HS-5 (cell line): ENCODE measurements at regions not wholly inside any gene's neighbourhood (a gene's known extent, or its start where the extent isn't known, plus 50 kb on each side); places are given as distances from the start of the nearest gene placed in this dataset.
"Not testable (repeated sequence)": the region's sequence is repeated elsewhere in the genome, so short reads cannot be mapped to it uniquely, and the experiment has no call there.

ENCODE experiments used
- DNase-seq: peaks from one replicate; pipeline ENCODE4 v3.0.0-alpha.2; 2012; ENCODE audit warnings: low read depth

GRCh38 chr15:53212785-53213184 lies 422.6 kb upstream of the ONECUT1 start:
- DNase-seq: no peak

GRCh38 chr15:53210653-53211052 lies 420.5 kb upstream of the ONECUT1 start:
- DNase-seq: no peak

- no peak for DNase-seq
These were observed 419.4 kb upstream of the ONECUT1 start for GRCh38 chr15:53209396-53210042.

- DNase-seq: no peak
These were observed 418.6 kb upstream of the ONECUT1 start for GRCh38 chr15:53208751-53209150.

DNA sequence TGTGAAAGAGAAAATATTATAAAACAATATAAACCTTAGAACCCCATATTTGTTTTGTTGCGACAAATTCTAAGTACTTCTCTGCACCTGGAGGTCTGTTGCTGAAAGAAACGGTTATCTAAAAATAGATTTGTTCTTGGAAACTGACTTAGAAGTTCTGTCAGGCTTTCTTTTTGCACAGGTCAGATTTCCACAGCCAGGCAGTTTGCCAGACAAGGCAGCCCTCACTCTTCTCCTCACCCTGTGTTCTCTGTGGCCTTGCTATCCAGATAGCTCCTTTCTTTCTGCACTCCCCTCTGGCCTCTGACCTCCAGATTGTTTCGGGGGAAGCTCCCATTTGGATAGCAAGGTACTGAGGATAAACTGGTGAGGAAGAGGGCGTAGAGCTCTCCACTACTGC lies 413.3 kb upstream of the ONECUT1 start:
- no peak for DNase-seq

DNA sequence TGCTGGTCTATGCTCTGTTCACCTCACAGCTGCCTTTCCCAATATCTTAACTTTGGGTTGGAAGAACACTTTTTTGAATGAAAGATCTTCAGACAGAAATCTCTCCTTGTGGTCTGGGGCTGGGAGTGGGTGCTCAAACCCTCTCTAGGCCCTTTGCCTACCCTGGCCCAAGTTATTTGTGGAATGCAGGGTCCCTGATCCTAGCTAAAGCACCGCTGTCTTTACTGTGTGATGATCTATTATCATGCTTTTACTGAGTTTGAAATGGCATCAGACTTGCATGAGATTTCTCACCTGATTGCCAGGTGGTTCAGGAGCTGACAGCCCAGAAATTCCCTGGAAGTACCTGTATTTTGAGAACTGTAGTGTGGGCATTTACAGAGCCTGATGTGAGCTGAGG lies 412.7 kb upstream of the ONECUT1 start:
- DNase-seq: no peak

DNA sequence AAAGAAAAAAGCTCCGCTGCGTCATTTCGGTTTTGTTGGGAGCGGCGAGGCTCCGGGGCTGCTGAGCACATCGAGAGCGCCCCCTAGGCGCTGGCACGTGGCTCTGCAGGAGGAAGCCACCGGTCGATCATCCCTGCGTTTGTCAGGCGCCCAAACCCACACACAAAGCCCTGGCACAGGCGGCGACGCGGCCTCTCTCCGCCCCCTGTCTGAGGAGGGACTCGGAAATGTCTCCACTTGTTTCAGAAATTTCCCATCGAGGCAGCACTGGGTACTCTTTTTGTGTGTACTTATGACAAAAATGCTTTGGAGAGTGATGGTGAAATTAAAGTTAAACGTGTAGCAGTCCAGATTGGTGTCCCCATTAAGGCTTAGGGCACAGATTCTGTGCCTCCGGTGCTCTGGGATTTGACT lies 407.3 kb upstream of the ONECUT1 start:
- no peak for DNase-seq

DNA sequence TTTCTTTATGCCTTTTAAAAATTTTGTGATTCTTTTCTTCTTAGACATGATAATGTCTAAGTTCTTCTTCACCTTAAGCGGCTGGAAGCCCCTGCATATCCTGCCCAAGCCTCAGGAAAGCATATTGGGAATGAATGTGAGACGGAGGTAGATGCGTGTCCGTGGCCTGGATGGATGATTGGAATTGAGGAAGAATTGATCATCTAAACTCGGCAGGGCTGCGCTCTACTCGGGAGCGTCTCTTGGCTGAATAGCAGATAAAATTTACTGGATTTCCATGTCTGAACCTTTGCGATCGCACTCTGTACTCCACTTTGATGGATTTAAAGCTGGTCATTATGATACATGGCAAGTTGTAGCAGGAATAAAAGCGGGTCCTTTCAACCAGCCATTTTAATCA lies 406.7 kb upstream of the ONECUT1 start:
- no peak for DNase-seq

DNA sequence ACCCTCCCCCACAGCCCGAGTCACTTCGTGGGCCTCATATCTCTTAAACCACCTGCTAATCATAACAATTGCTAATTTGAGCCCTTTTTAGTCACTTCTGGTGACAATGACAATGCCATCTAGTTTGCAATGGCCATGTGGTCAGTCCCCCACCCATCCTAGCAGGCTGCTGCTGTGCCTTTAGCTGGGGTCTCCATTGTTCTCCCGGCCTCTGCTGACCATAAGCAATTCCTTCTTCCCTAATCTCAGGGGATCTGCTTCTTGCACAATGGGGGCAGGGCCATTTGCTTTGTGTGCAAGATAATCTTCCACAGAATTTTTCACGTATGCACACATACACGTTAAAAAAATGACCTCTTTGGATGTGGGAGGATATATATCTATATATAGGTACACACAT lies 406.1 kb upstream of the ONECUT1 start:
- no peak for DNase-seq

DNA sequence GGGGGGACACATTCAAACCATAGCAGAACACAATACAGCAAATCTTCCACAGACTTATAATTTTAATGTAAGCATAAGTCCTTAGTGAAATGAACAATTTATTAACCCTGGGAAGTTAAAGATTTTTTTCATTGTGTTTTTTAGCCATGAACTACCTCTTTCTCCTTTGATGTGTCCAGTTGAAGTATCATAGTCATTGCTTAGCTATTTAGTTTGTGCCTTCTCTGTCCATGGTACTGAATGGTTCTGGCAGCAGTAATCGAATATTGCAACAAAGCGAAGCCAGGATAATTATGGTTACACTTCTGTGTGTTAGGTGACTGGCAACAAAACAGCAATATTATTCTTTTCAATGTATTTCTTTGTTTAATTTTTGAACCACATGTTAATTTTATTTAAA lies 403.0 kb upstream of the ONECUT1 start:
- no peak for DNase-seq

DNA sequence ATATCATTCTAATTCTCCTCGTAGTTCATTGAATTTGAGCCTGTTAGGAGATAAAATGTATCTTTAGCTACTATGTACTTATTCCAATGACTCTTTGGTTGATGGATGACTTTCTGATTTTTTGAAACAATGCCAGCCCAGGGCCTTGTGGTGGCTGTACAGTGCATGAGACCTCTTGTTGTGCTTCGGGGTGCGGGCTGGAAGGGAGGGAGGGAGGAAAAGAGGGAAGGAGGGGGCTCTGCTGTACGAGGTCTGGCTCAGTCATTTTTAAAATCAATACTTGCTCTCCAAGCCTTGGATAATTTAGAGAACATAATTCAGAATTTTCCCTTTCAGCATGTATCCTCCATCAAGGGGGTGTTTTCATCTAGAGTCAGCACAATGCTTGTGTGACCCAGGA lies 399.7 kb upstream of the ONECUT1 start:
- no peak for DNase-seq

DNA sequence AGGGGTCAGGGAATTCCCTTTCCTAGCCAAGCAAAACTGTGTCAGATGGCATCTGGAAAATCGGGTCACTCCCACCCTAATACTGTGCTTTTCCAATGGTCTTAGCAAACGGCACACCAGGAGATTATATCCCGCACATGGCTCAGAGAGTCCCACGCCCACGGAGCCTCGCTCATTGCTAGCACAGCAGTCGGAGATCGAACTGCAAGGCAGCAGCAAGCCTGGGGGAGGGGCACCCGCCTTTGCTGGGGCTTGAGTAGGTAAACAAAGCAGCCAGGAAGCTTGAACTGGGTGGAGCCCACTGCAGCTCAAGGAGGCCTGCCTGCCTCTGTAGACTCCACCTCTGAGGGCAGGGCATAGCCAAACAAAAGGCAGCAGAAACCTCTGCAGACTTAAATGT lies 393.3 kb upstream of the ONECUT1 start:
- not testable (repeated sequence) for DNase-seq

GRCh38 chr15:53171571-53171970 lies 381.4 kb upstream of the ONECUT1 start:
- DNase-seq: no peak

GRCh38 chr15:53166684-53167201 lies 376.6 kb upstream of the ONECUT1 start:
- DNase-seq: no peak

DNA sequence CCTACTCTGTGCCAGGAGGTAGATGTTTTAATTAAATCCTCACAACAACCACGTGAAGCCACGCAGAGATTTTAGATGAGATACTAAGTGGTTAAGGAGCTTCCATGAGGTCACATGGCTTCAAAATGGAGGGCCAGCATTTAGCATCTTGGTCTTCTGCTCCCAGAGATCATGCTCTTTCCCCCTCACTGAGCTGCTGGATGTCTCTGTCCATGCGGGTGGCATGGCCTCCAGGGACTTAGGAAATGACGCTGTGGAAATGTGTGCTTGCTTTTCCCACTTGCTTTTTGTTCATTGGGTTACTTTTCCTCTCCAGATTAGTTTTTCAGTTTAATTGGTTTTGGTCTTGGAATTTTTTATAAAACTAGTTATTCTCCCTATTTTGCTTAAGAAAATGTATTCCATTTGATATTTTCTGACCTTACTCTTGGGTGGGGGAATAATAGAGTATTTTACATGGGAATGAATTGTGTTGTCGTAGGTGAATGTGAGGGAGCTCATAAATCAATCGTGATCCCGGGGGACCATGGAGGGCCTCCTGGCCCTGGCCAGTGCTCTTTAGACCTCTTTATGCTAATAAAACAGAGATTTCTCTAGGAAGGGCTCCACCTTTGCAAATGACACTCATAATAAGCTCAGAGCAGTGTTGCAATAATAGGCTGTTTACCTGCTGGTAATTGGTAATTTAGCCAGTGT lies 376.0 kb upstream of the ONECUT1 start:
- DNase-seq: no peak

GRCh38 chr15:53160092-53160704 lies 370.1 kb upstream of the ONECUT1 start:
- DNase-seq: no peak

GRCh38 chr15:53159458-53159857 lies 369.3 kb upstream of the ONECUT1 start:
- DNase-seq: no peak

GRCh38 chr15:53158995-53159394 lies 368.9 kb upstream of the ONECUT1 start:
- no peak for DNase-seq

DNA sequence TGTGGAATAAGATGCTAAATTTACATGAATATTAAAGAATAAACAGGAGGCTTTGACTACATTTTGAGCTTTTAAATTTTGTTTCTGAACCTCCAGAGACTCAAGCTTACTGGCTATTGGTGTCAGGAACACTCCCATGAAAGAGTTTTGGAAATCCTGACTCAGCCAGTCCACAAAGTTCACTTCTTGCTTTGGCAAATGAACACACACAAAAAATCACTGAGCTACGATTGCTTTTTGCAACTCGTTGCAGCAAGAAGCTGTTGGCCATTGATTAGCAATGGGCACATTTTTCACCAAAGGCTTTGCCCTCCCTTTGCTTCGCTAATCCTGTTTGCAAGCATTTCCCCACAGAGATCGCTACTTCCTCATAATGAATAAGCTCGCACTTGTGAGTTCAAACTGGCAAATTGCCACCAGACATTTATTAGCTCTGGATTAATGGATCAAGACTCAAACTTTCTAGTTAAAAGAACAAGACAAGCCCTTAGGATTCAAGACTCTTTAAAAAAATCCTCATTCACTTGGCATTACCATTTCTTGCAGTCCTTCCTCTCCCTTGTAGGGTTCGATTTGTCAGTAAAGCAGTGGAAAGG lies 343.2 kb upstream of the ONECUT1 start:
- DNase-seq: no peak

DNA sequence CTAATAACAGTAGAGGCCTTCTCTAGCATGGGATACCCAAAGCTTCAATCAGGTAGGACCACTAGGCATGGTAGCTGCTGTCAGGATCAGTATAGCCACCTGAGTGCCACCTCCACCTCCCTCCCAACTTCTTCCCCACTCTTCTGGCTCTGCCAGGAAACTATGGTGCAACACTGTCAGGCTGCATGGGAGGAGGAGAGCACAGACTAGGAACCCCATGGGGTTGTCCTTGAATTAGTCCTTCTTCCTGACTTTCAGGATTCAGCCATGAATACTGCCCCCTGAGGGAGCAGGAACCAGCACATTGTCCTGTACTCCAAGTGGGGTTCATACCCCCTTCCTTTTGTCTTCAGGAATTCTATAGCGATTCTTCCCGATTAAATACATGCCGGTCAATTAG lies 340.8 kb upstream of the ONECUT1 start:
- DNase-seq: no peak

- DNase-seq: no peak
These were observed 339.2 kb upstream of the ONECUT1 start for GRCh38 chr15:53129121-53129904.

DNA sequence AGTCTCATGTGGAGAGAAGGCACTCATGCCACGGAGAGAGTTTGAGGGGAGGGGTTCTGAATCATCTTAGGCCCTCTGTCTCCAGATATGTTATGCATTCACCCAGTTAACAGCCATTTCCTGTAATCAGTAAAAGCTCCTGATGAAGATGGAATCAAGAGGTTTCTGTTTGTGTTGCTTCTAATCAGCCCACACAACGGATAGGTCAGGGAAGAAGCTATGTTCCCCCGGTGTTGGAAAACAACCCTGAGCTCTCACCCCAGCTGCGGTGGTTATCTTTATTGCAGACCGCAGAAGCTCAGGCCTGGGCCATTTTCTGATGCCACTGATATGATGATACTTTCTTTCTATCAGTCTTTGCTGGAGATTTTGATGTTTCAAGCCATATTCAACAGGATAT lies 338.5 kb upstream of the ONECUT1 start:
- no peak for DNase-seq
